NB4 (cell line): ENCODE measurements at regions not wholly inside any gene's neighbourhood (a gene's known extent, or its start where the extent isn't known, plus 50 kb on each side); places are given as distances from the start of the nearest gene placed in this dataset.

ENCODE experiments used
- DNase-seq: peaks from one replicate; pipeline ENCODE4 v3.0.0; 2010; ENCODE audit warnings: low read depth
- H3K4me3 ChIP-seq: one replicate; pipeline ENCODE4 v1.5.1; 2011; ENCODE audit warnings: mild to moderate bottlenecking, low read depth, low read length, moderate library complexity
- MAX ChIP-seq: IDR thresholded peaks from 2 replicates; pipeline ENCODE4 v1.6.1; 2011; ENCODE audit warnings: low read depth, low read length
- MYC ChIP-seq: IDR thresholded peaks from 2 replicates; pipeline ENCODE4 v1.6.1; 2011; ENCODE audit warnings: low read depth, low read length
- POLR2A ChIP-seq: IDR thresholded peaks from 2 replicates; pipeline ENCODE4 v1.6.1; 2011; ENCODE audit warnings: mild to moderate bottlenecking; ENCODE audit not compliant: insufficient read length; ENCODE audit errors: extremely low read depth
- TF ChIP-seq, protein P1 (sequence below): IDR thresholded peaks from one replicate; pipeline ENCODE4 v1.5.1; 2012; ENCODE audit warnings: low read depth, low read length

DNA sequence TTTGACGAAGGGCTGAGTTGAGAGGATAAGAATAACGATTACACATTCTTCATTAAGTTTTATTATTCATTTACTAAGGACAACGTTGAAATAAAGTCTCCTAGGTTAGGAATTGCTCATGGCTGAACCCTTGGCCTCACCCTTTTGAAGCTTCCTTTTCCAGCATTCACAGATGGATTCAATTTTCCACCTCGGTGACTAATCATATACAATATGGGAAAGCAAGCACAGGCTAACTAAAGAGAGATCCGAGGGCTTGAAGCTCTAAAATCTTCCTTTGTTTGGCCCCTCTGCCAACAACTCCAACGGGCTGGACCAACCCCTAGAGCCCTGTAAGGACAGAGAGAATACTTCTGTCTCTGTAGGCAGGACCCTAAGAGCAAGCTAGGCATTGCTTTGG lies 159.5 kb downstream of the SOD2 start:
- DNase-seq = no peak
- TF ChIP-seq POLR2A (no peak), MYC (no peak), MAX (no peak)
- TF ChIP-seq, protein P1, sequence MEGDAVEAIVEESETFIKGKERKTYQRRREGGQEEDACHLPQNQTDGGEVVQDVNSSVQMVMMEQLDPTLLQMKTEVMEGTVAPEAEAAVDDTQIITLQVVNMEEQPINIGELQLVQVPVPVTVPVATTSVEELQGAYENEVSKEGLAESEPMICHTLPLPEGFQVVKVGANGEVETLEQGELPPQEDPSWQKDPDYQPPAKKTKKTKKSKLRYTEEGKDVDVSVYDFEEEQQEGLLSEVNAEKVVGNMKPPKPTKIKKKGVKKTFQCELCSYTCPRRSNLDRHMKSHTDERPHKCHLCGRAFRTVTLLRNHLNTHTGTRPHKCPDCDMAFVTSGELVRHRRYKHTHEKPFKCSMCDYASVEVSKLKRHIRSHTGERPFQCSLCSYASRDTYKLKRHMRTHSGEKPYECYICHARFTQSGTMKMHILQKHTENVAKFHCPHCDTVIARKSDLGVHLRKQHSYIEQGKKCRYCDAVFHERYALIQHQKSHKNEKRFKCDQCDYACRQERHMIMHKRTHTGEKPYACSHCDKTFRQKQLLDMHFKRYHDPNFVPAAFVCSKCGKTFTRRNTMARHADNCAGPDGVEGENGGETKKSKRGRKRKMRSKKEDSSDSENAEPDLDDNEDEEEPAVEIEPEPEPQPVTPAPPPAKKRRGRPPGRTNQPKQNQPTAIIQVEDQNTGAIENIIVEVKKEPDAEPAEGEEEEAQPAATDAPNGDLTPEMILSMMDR = no peak
- H3K4me3 ChIP-seq = no peak overlapping the region

GRCh38 chr6:159533016-159533415 lies 160.0 kb downstream of the SOD2 start:
- H3K4me3 ChIP-seq = no peak overlapping the region
- DNase-seq = no peak
- TF ChIP-seq, protein P1 = no peak
- TF ChIP-seq MAX (no peak), POLR2A (no peak), MYC (no peak)

GRCh38 chr6:159532155-159532554 lies 160.9 kb downstream of the SOD2 start:
- H3K4me3 ChIP-seq = no peak overlapping the region
- DNase-seq = no peak
- TF ChIP-seq, protein P1 = no peak
- no peak for TF ChIP-seq MAX
- TF ChIP-seq MYC = no peak
- TF ChIP-seq POLR2A = no peak

DNA sequence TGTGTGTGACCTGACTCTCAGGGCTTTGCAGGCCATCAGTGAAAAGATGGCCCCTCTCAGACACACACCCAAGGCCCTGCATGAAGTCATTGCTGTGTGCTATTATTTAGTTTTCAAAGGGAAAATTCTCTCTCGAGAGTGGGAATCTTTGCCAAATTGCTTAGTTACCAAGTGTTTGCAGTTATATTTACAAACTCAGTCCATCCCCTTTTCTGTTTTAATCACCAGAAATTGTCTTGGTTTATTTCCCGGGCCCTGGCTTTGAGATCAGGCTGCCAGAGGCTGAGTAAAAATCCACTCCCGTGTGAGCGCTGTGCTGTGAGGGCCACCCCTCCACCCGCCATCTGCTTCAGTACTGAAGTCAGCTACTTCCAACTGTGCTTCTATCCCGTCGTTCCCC lies 163.1 kb downstream of the SOD2 start:
- TF ChIP-seq MYC = no peak
- TF ChIP-seq POLR2A = no peak
- TF ChIP-seq, protein P1 = no peak
- TF ChIP-seq MAX = no peak
- no peak overlapping the region for H3K4me3 ChIP-seq
- no peak for DNase-seq

GRCh38 chr6:159527351-159527750 lies 165.7 kb downstream of the SOD2 start:
- DNase-seq = no peak
- H3K4me3 ChIP-seq = no peak overlapping the region
- TF ChIP-seq POLR2A = no peak
- TF ChIP-seq, protein P1 = peak; percentile 23

DNA sequence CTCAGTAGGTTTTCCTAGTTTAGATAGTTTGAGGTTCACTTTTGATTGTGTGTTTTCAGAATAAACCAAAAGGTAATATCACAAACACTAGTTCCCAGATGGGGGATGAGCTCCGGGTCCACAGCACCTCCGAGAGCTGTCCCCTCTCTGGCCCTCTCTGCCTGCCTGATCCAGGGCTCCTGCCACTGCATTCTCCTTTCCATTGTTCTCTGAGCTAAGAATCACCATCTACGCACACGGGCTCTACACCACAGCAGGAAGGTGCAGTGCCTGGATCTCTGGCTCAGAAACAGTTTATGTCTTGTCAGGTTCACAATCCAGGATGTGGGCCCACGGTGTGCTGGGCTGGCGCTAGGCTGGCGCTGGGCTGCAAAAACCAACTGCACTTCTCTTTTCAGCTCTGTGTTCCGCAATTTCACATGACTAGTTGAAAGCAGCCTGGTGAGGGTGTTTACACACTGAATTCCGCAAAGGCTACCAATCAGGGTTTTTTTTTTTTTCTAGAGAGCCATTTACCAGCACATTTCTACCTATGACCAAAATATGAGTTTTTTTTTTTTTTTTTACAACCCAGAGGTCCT lies 167.5 kb downstream of the SOD2 start:
- peak; percentile 22 for DNase-seq
- TF ChIP-seq, protein P1 = no peak
- TF ChIP-seq MAX (no peak), MYC (no peak), POLR2A (no peak)
- H3K4me3 ChIP-seq = no peak overlapping the region
